Ammon's horn (tissue), 1 donor: ENCODE measurements at regions not wholly inside any gene's neighbourhood (a gene's known extent, or its start where the extent isn't known, plus 50 kb on each side); places are given as distances from the start of the nearest gene placed in this dataset.
A peak's percentile ranks its signal among the peaks of the same experiment; 100 is the strongest.

Source experiments
- DNase-seq: peaks from one replicate; pipeline ENCODE4 v3.0.0-alpha.2; 2016; ENCODE audit warnings: low spot score

GRCh38 chr20:11041396-11041795 is 367.6 kb upstream of the JAG1 start:
- no peak for DNase-seq

- DNase-seq, result no peak
Measured at GRCh38 chr20:11043001-11043400, 369.2 kb upstream of the JAG1 start.

GRCh38 chr20:11044561-11044960 is 370.8 kb upstream of the JAG1 start:
- no peak for DNase-seq

GRCh38 chr20:11045412-11046175 is 371.8 kb upstream of the JAG1 start:
- no peak for DNase-seq

GRCh38 chr20:11047559-11047958 is 373.8 kb upstream of the JAG1 start:
- no peak for DNase-seq

GRCh38 chr20:11048739-11049138 is 374.9 kb upstream of the JAG1 start:
- no peak for DNase-seq

- no peak for DNase-seq
Measured at GRCh38 chr20:11050350-11050749, 376.6 kb upstream of the JAG1 start.

GRCh38 chr20:11051136-11051535 is 377.3 kb upstream of the JAG1 start:
- no peak for DNase-seq

- DNase-seq, result no peak
Measured at GRCh38 chr20:11053310-11053709, 379.5 kb upstream of the JAG1 start.

GRCh38 chr20:11054266-11054993 is 380.6 kb upstream of the JAG1 start:
- DNase-seq, result no peak

GRCh38 chr20:11056414-11056813 is 382.6 kb upstream of the JAG1 start:
- DNase-seq, result no peak

GRCh38 chr20:11057624-11058023 is 383.8 kb upstream of the JAG1 start:
- DNase-seq, result no peak

- no peak for DNase-seq
Measured at GRCh38 chr20:11059659-11060058, 385.9 kb upstream of the JAG1 start.

GRCh38 chr20:11060423-11061185 is 386.8 kb upstream of the JAG1 start:
- no peak for DNase-seq

- peak; percentile 7 for DNase-seq
Measured at GRCh38 chr20:11063444-11063843, 389.6 kb upstream of the JAG1 start.

- DNase-seq, result no peak
Measured at GRCh38 chr20:11064946-11065345, 391.1 kb upstream of the JAG1 start.

GRCh38 chr20:11067359-11067758 is 393.6 kb upstream of the JAG1 start:
- no peak for DNase-seq

GRCh38 chr20:11072982-11073381 is 399.2 kb upstream of the JAG1 start:
- DNase-seq, result no peak

- no peak for DNase-seq
Measured at GRCh38 chr20:11076434-11077105, 402.8 kb upstream of the JAG1 start.

GRCh38 chr20:11077226-11077625 is 403.4 kb upstream of the JAG1 start:
- no peak for DNase-seq

- no peak for DNase-seq
Measured at GRCh38 chr20:11080010-11080409, 406.2 kb upstream of the JAG1 start.

- DNase-seq, result no peak
Measured at GRCh38 chr20:11080781-11081377, 407.1 kb upstream of the JAG1 start.
